DND-41 (cell line): ENCODE measurements at regions not wholly inside any gene's neighbourhood (a gene's known extent, or its start where the extent isn't known, plus 50 kb on each side); places are given as distances from the start of the nearest gene placed in this dataset.

Source experiments
- ATAC-seq: fragments of 200-7000 bp; cut with Tn5 transposase; 3 replicates; pipeline ENCODE4 v1.9.1; 2021; ENCODE audit warnings: low read depth; ENCODE audit not compliant: insufficient read depth
- DNase-seq: peaks from one replicate; pipeline ENCODE4 v3.0.0-alpha.2; 2020
- H2AFZ ChIP-seq: 2 replicates; pipeline ENCODE4 v1.6.0; 2012; ENCODE audit warnings: low read depth, low read length
- H3K27ac ChIP-seq: 2 replicates; pipeline ENCODE4 v1.5.1; 2012; ENCODE audit warnings: low read length, inconsistent platforms
- H3K27me3 ChIP-seq: fragments of 200-600 bp; sonication (generic); 2 replicates; pipeline ENCODE4 v1.6.0; 2012; ENCODE audit warnings: low read length, mild to moderate bottlenecking, inconsistent platforms; ENCODE audit not compliant: insufficient read depth, poor library complexity
- H3K36me3 ChIP-seq: 2 replicates; pipeline ENCODE4 v1.5.1; 2012; ENCODE audit warnings: low read length, inconsistent platforms; ENCODE audit not compliant: insufficient read depth
- H3K4me1 ChIP-seq: 2 replicates; pipeline ENCODE4 v1.5.1; 2012; ENCODE audit warnings: mild to moderate bottlenecking, low read length; ENCODE audit not compliant: insufficient read depth
- H3K4me2 ChIP-seq: 2 replicates; pipeline ENCODE4 v1.6.0; 2012; ENCODE audit warnings: mild to moderate bottlenecking, moderate library complexity, low read length, inconsistent platforms; ENCODE audit not compliant: insufficient read depth
- H3K4me3 ChIP-seq, 2 experiments: fragments of 200-600 bp in 1 of 2; shearing (Covaris generic) in 1 of 2; 2 replicates each; pipeline ENCODE4 v1.5.1; 2012 to 2016; ENCODE audit warnings: inconsistent platforms in 2 of 2, low read length in 2 of 2, mild to moderate bottlenecking in 2 of 2, low read depth in 1 of 2, moderate library complexity in 1 of 2
- H3K79me2 ChIP-seq: 2 replicates; pipeline ENCODE4 v1.6.0; 2012; ENCODE audit warnings: low read length, inconsistent platforms; ENCODE audit not compliant: insufficient read depth
- H3K9ac ChIP-seq: 2 replicates; pipeline ENCODE4 v1.6.0; 2012; ENCODE audit warnings: low read depth, mild to moderate bottlenecking, inconsistent platforms, low read length, moderate library complexity
- H3K9me3 ChIP-seq: 2 replicates; pipeline ENCODE4 v1.5.1; 2012; ENCODE audit warnings: low read length, moderate library complexity, mild to moderate bottlenecking, inconsistent platforms; ENCODE audit not compliant: insufficient read depth, severe bottlenecking
- H4K20me1 ChIP-seq: 2 replicates; pipeline ENCODE4 v1.6.0; 2012; ENCODE audit warnings: low read length; ENCODE audit not compliant: insufficient read depth
- CTCF ChIP-seq: IDR thresholded peaks from 2 replicates; pipeline ENCODE4 v1.5.1; 2012; ENCODE audit warnings: borderline replicate concordance, low read length, moderate library complexity, mild to moderate bottlenecking; ENCODE audit not compliant: poor library complexity, severe bottlenecking; ENCODE audit errors: extremely low read depth
- EZH2 ChIP-seq: IDR thresholded peaks from 3 replicates; pipeline ENCODE4 v1.6.1; 2012; ENCODE audit warnings: borderline replicate concordance, low read depth, mild to moderate bottlenecking, moderate library complexity, low read length, inconsistent platforms; ENCODE audit not compliant: severe bottlenecking

DNA sequence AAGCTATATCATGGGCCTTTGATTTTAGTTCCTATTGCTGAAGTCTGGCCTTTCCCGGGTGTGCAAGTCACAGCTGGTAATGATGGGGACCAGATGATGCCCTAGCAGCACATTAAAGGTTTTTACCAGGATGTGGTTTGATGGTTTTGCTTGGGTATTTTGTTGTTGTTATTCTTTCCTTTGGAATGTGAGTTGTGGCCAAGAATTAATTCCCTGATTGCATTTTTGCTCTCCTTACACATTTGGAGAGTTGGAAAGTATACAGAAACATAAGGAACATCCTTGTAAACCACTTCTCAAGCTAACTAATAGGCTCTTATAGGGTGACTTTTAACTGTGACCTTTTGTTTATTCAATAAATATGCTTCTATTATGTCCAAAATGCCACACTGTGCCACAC is 154.1 kb upstream of the MMADHC start:
- Histone ChIP-seq H3K79me2 (no peaks in the 10 kb centered on the region), H3K4me2 (no peak overlapping the region), H3K9ac (no peak overlapping the region), H3K36me3 (no peaks in the 10 kb centered on the region), H3K9me3 (no peaks in the 10 kb centered on the region), H4K20me1 (no peaks in the 10 kb centered on the region), H3K27ac (no peak overlapping the region), H3K27me3 (no peaks in the 10 kb centered on the region), H2AFZ (no peak overlapping the region), H3K4me1 (no peaks in the 10 kb centered on the region), H3K4me3 (no peak overlapping the region)
- no peak for TF ChIP-seq EZH2
- TF ChIP-seq CTCF: no peak
- DNase-seq (no peak), ATAC-seq (no peak)

GRCh38 chr2:149740490-149740889 is 152.9 kb upstream of the MMADHC start:
- Histone ChIP-seq H4K20me1 (no peaks in the 10 kb centered on the region), H3K4me3 (no peak overlapping the region), H3K9ac (no peak overlapping the region), H3K27ac (no peak overlapping the region), H2AFZ (no peak overlapping the region), H3K36me3 (no peaks in the 10 kb centered on the region), H3K79me2 (no peaks in the 10 kb centered on the region), H3K27me3 (no peaks in the 10 kb centered on the region), H3K4me2 (no peak overlapping the region), H3K9me3 (no peaks in the 10 kb centered on the region), H3K4me1 (no peaks in the 10 kb centered on the region)
- no peak for TF ChIP-seq CTCF
- TF ChIP-seq EZH2: no peak
- DNase-seq (no peak), ATAC-seq (no peak)

GRCh38 chr2:149739883-149740265 is 152.3 kb upstream of the MMADHC start:
- Histone ChIP-seq H3K36me3 (no peaks in the 10 kb centered on the region), H3K27me3 (no peaks in the 10 kb centered on the region), H3K27ac (no peak overlapping the region), H3K9ac (no peak overlapping the region), H3K79me2 (no peaks in the 10 kb centered on the region), H3K4me2 (no peak overlapping the region), H3K4me3 (no peak overlapping the region), H3K4me1 (no peaks in the 10 kb centered on the region), H4K20me1 (no peaks in the 10 kb centered on the region), H3K9me3 (no peaks in the 10 kb centered on the region), H2AFZ (no peak overlapping the region)
- no peak for ATAC-seq
- TF ChIP-seq EZH2 (no peak), CTCF (no peak)
- no peak for DNase-seq
